ENCODE measurements at regions not wholly inside any gene's neighbourhood (a gene's known extent, or its start where the extent isn't known, plus 50 kb on each side); places are given as distances from the start of the nearest gene placed in this dataset.

DNA sequence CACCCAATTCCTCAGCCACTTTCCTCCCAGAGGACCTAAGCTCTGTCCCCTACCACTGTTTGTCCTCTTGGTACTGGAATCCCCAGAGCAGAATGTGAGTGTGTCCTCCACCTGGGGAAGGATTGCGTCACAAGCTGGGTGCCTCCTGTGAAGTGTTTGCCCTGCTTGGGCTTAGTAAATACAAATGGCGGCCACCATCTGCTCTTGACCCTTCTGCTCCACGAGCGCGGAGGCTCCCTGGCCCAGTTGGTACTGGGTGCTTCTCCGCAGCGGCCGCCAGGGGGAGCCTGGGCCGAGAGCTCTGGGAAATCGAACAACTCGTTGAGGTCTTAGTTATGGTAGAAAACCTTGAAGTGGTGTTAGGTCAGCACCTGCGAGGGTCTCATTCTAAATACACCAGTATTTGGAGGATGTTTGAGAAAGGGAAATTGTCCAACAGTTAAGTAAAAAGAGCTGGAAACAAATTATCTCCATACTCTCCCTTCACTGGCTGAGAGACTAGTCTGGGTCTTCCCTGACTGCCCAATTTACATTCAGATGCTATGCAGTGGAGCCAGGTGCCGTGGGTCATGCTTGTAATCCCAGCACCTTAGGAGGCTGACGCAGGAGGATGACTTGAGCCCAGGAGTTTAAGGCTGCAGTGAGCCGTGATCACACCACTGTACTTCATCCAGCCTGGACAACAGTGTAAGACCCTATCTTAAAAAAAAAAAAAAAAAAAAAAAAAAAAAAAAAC, 74.6 kb upstream of the TEAD1 start (continued):
- TF ChIP-seq NR2C2 (CRISPR knock-in tag; IDR thresholded peaks at IDR 0.05; ENCODE audit: borderline replicate concordance) (peak; percentile 91), SMYD3 (CRISPR knock-in tag; IDR thresholded peaks at IDR 0.05) (peak; percentile 77; the same call in 1 of the 2 replicates), ZNF772 (CRISPR knock-in tag; IDR thresholded peaks at IDR 0.05) (peak; percentile 75), ZBTB8A (CRISPR knock-in tag; IDR thresholded peaks at IDR 0.05; ENCODE audit: borderline replicate concordance, low read depth) (peak; percentile 77; the same call in 1 of the 2 replicates), PAWR (CRISPR knock-in tag; IDR thresholded peaks at IDR 0.05; ENCODE audit: borderline replicate concordance) (0 out of 2 replicates have a peak, but pooled peaks have one; percentile 50), PAX8 (CRISPR knock-in tag; IDR thresholded peaks at IDR 0.05; ENCODE audit: borderline replicate concordance) (no peak), ZNF256 (CRISPR knock-in tag; conservative IDR thresholded peaks at IDR 0.05) (0 out of 2 replicates have a peak, but pooled peaks have one; percentile 69), ZNF564 (CRISPR knock-in tag; IDR thresholded peaks at IDR 0.05) (peak; percentile 64; the same call in 1 of the 2 replicates), CBFB (CRISPR knock-in tag; IDR thresholded peaks at IDR 0.05) (peak; percentile 48; the same call in 1 of the 2 replicates), TBP (CRISPR knock-in tag; IDR thresholded peaks at IDR 0.05) (no peak), ZIK1 (CRISPR knock-in tag; IDR thresholded peaks at IDR 0.05; ENCODE audit: borderline replicate concordance, low read depth) (no peak), ZNF235 (CRISPR knock-in tag; IDR thresholded peaks at IDR 0.05; ENCODE audit: borderline replicate concordance) (no peak), ZFX (CRISPR knock-in tag; IDR thresholded peaks at IDR 0.05; ENCODE audit: low read depth) (peak; percentile 68; the same call in 1 of the 2 replicates), CENPT (CRISPR knock-in tag; IDR thresholded peaks at IDR 0.05; ENCODE audit: low read depth) (no peak), GATA4 (IDR thresholded peaks at IDR 0.05; ENCODE audit: borderline replicate concordance, low read depth) (no peak), THAP11 (CRISPR knock-in tag; IDR thresholded peaks at IDR 0.05) (peak; percentile 82)
- TF ChIP-seq, protein P1, sequence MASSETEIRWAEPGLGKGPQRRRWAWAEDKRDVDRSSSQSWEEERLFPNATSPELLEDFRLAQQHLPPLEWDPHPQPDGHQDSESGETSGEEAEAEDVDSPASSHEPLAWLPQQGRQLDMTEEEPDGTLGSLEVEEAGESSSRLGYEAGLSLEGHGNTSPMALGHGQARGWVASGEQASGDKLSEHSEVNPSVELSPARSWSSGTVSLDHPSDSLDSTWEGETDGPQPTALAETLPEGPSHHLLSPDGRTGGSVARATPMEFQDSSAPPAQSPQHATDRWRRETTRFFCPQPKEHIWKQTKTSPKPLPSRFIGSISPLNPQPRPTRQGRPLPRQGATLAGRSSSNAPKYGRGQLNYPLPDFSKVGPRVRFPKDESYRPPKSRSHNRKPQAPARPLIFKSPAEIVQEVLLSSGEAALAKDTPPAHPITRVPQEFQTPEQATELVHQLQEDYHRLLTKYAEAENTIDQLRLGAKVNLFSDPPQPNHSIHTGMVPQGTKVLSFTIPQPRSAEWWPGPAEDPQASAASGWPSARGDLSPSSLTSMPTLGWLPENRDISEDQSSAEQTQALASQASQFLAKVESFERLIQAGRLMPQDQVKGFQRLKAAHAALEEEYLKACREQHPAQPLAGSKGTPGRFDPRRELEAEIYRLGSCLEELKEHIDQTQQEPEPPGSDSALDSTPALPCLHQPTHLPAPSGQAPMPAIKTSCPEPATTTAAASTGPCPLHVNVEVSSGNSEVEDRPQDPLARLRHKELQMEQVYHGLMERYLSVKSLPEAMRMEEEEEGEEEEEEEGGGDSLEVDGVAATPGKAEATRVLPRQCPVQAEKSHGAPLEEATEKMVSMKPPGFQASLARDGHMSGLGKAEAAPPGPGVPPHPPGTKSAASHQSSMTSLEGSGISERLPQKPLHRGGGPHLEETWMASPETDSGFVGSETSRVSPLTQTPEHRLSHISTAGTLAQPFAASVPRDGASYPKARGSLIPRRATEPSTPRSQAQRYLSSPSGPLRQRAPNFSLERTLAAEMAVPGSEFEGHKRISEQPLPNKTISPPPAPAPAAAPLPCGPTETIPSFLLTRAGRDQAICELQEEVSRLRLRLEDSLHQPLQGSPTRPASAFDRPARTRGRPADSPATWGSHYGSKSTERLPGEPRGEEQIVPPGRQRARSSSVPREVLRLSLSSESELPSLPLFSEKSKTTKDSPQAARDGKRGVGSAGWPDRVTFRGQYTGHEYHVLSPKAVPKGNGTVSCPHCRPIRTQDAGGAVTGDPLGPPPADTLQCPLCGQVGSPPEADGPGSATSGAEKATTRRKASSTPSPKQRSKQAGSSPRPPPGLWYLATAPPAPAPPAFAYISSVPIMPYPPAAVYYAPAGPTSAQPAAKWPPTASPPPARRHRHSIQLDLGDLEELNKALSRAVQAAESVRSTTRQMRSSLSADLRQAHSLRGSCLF (CRISPR knock-in tag; IDR thresholded peaks at IDR 0.05; ENCODE audit: borderline replicate concordance) = no peak
- TF ChIP-seq, protein P2, sequence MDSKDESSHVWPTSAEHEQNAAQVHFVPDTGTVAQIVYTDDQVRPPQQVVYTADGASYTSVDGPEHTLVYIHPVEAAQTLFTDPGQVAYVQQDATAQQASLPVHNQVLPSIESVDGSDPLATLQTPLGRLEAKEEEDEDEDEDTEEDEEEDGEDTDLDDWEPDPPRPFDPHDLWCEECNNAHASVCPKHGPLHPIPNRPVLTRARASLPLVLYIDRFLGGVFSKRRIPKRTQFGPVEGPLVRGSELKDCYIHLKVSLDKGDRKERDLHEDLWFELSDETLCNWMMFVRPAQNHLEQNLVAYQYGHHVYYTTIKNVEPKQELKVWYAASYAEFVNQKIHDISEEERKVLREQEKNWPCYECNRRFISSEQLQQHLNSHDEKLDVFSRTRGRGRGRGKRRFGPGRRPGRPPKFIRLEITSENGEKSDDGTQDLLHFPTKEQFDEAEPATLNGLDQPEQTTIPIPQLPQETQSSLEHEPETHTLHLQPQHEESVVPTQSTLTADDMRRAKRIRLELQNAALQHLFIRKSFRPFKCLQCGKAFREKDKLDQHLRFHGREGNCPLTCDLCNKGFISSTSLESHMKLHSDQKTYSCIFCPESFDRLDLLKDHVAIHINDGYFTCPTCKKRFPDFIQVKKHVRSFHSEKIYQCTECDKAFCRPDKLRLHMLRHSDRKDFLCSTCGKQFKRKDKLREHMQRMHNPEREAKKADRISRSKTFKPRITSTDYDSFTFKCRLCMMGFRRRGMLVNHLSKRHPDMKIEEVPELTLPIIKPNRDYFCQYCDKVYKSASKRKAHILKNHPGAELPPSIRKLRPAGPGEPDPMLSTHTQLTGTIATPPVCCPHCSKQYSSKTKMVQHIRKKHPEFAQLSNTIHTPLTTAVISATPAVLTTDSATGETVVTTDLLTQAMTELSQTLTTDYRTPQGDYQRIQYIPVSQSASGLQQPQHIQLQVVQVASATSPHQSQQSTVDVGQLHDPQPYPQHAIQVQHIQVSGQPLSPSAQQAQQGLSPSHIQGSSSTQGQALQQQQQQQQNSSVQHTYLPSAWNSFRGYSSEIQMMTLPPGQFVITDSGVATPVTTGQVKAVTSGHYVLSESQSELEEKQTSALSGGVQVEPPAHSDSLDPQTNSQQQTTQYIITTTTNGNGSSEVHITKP (CRISPR knock-in tag; IDR thresholded peaks at IDR 0.05; ENCODE audit: low read depth) = no peak; the same call in 1 of the 2 replicates
- TF ChIP-seq, protein P3, sequence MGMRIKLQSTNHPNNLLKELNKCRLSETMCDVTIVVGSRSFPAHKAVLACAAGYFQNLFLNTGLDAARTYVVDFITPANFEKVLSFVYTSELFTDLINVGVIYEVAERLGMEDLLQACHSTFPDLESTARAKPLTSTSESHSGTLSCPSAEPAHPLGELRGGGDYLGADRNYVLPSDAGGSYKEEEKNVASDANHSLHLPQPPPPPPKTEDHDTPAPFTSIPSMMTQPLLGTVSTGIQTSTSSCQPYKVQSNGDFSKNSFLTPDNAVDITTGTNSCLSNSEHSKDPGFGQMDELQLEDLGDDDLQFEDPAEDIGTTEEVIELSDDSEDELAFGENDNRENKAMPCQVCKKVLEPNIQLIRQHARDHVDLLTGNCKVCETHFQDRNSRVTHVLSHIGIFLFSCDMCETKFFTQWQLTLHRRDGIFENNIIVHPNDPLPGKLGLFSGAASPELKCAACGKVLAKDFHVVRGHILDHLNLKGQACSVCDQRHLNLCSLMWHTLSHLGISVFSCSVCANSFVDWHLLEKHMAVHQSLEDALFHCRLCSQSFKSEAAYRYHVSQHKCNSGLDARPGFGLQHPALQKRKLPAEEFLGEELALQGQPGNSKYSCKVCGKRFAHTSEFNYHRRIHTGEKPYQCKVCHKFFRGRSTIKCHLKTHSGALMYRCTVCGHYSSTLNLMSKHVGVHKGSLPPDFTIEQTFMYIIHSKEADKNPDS (CRISPR knock-in tag; IDR thresholded peaks at IDR 0.05) = no peak

Data from HepG2 (cell line).